ENCODE measurements at regions not wholly inside any gene's neighbourhood (a gene's known extent, or its start where the extent isn't known, plus 50 kb on each side); places are given as distances from the start of the nearest gene placed in this dataset.

DNA sequence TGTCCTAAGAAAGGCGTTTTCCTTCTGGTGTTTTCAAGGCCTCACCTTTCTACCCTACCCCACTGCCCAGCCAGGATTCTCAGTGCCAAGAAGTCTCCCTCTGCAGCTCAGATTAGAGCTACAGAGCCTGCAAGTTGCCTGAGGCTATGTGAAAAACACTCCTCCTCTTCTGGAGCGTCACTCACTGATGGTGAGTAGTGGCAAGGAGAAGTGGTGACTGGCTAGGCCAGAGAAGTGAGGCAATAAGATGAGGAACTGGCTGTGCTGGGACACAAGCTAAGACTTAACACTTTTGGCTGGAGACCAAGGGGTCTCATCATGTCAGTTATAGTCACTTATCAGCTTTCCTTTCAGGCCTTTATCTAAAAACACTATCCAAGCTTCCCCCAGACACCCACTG is 86.7 kb upstream of the PRKAR2B start:
- no peak for DNase-seq (ENCODE audit: low read depth)

DNA sequence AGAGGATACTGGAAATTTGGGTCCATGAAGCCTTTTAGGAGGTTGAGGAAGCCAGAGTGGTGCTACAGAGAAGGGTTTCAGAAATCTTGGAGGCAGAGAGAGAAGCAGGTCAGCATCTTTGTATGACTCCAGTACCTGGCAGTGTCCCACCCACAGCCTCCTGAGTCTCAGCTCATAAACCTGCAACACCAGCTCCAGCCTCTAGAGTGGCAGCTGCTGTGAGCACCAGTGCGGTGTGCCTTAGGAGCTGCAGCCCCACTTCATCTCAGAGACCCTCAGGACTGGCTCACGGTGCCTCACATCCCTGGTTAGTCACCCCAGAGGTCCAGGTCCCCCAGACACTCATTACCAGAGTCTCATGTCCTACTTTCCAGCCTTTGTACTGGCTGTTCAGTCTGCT is 84.8 kb upstream of the PRKAR2B start:
- peak; percentile 6 for DNase-seq (ENCODE audit: low read depth)

DNA sequence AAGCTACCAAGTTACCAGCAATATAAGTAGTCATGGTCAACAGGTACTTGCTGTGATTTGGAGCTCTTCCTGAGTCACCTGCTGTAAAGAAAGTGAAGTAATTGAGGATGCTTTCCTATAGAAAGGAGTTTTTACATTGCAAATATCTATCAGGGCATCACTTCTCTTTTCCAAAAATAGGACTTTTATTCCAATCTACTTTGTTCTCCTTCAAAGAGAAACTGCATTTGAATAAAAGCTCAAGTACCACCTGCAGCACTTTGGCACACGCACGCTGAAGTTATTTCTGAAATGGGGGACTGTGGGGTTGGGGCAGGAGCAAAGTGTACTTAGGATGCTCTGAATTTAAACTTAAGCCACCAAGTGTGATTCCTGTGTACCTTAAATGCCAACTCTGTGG is 81.8 kb upstream of the PRKAR2B start:
- no peak for DNase-seq (ENCODE audit: low read depth)

DNA sequence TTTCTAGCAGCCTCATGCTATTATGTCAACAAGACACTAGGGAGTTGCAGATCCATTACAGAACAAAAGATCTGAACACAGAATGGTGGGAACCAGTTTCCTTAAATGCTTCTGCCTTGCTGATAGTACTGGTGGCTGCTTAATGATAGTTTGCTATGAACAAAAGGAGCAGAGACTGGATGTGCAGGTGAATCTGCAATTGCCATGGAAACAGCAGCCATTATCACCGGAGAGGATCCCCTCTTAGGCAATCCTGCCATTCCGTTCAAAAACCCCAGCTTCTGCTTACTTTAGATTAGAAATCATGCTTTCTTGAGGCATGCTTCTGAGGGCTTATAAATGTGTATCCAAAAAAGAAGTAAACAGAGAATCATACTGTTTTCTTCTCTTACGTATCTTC is 80.0 kb upstream of the PRKAR2B start:
- DNase-seq (ENCODE audit: low read depth) = no peak

DNA sequence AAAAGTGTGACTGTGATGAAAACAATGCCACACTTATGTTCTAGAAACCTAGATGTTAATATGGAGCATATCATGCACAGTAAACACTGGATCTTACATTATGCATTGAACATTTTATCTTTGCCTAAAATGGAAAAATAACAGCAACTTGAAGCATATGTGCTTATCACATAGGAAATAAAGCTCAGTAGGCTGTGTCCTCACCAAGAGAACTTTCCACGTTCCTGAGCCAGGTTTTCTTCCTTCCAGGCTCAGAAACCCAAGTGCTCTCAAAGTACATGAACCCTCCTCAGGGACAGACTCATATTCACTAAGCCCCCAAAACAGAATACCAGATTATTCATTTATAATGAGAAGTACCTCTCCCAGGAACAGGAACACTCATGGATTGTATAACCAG is 79.4 kb upstream of the PRKAR2B start:
- no peak for DNase-seq (ENCODE audit: low read depth)

DNA sequence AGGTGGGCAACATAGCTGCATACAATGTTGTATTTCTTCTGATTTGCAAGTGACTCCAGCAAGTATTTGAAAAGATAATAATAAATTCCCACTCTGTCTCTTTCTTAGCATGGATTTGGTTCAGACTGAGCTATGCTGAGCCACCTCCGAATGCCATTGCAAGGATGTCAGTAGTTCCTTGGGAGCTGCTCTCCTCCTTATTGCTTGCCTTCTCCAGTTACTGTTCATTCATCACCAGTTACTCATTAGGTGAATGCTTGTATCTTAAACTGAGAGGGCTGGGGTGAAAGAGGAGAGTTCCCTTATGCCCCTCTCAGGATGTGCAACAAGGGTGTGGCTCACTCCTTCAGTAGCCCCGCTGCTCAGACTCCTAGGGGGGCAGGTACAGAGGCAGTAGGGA is 78.4 kb upstream of the PRKAR2B start:
- no peak for DNase-seq (ENCODE audit: low read depth)

DNA sequence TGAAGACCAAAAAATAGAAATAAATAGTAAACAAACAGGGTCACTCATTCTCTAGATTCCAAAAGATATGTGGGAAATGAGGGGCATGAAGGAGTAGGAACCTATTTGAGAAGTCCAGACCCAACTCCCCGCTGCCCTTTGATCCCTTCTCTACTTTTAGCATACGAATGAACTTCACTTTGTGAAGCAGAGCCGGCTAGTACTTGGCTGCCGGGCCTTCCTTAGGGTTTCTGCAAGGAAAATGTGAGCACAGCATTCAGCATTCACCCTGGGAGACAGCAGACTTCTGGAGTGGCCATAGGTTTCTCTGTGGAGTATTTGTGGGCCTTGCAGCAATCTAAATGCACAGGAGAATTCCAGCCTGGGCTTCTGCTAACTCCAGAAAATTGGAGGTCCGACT is 76.3 kb upstream of the PRKAR2B start:
- no peak for DNase-seq (ENCODE audit: low read depth)

DNA sequence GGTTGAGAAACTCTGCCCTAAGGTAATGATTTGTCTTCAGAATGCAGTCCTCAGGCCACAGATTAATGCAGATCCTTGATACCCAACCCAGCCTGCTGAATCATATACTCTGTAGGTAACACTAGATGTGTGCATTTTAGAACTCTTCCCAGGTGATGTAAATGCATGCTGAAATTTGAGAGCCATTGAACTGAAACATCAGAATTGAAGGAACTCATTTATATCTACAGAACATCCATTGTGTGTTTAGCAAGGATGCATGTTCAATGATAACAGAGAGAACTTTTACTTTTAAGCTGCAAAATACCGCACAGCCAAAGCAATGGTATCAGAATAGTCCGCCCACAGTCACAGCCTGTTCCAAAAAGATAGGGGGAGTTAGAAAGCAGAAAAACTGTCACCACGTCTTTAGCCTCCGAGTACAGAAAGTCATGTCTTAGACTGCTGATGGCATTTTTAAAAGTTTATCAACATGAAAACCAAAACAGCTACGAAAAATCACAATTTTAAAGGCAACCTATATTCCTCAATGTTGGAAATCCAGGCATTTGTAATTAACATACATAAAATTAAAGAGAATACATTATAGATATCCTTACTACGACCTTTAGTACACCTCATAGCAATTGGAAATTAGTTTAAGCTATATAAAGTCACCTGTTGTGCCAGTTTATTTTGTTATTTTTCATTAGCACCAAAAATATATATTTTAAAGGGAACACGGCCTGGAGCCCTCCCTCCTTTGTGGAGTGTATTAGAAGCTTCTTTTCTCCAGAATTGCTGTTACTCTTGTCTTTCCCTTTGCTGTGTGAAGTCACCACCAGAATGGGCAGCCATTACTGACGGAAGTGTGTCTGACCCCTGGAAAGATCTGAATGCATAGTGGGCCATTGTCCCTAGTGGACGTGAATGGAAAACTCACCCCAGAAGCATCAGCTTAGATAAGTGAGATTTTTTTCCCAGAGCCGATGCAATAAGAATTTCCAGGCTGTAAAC is 65.8 kb upstream of the PRKAR2B start:
- no peak for DNase-seq (ENCODE audit: low read depth)

DNA sequence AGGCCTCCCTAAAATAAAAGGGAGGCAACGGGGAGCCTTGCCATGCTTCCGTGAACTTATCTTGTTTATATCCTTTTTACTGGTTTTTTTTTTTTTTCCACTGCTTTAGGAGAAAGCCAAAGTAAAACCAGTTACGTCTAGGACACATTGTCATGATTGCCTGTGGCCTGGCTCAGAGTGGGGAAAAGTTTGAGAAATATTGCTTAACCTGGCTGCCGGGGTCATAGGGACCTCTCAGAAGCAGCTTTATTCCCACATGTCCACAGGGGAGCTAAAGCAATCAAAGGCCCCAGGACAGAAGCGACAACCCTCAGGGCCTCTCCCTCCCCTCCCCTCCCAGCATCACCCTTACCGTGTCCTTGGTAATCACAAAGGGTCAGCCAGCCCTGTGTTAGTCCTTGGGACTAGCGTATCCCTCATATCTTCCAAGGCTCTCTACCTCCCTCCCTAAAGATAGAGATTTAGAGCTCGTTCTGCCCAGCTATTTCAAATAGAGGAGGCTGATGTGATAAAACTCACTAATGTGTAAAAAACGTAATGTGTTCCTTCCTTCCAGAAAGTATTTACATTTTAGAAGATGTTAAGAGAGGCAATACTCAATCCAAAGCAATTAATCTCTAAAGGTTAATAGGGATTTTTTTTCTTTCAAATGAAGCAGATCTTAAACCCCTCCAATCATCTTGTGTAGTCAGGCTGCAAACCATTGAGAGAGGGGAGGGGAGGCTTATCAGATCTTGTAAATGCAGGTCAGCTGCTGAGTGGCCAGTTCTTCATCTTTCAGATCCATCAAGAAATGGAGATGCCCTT is 64.8 kb upstream of the PRKAR2B start:
- no peak for DNase-seq (ENCODE audit: low read depth)

DNA sequence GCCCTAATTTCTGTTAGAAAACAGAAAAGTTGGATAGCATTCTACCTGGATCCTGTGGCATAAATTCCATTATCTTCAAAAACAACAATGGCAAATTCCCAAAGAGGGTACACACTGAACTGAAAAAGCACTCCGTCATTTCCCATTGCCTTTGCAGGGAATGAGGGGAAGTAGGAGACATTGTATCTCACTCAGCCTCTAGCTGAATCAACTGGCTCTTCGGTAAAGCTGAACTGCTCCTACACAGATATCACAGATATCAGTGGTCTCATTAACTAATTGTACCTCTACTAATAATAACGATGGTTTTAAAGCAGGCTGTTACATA is 64.2 kb upstream of the PRKAR2B start:
- no peak for DNase-seq (ENCODE audit: low read depth)

DNA sequence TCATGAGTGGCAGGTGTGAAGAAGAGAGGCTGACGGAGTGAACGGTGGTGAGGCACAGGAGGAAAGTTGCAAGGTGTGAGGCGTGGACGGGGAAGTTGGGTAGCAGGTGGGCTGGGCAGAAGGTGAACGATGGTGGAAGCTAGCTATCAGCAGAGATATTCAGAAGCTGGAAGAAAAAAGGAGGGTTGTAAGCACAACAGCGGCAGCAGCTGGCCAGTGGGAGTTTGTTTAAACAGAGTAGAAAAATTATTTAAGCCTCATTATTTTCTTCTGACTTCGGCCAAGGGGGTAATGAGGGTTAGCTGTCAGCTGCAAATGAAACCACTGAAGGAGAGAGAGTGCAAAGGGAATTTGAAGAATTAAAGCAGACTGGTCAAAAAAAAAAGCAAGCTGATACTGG is 62.1 kb upstream of the PRKAR2B start:
- DNase-seq (ENCODE audit: low read depth) = no peak

DNA sequence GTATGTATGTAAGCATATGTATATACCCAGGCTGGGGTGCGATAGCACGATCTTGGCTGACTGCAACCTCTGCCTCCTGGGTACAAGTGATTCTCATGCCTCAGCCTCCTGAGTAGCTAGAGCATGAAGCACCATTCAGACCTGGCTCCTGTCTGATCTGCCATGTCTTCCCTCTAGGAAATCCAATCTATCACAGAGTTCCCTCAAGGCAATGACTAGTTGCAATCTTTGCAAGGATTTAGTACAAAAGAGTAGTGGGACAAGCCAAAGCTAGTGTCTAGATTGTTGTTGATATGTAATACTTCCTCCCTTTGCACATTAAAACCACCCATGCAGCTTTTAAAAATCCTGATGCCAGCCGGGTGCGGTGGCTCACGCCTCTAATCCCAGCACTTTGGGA is 60.5 kb upstream of the PRKAR2B start:
- DNase-seq (ENCODE audit: low read depth) = no peak

DNA sequence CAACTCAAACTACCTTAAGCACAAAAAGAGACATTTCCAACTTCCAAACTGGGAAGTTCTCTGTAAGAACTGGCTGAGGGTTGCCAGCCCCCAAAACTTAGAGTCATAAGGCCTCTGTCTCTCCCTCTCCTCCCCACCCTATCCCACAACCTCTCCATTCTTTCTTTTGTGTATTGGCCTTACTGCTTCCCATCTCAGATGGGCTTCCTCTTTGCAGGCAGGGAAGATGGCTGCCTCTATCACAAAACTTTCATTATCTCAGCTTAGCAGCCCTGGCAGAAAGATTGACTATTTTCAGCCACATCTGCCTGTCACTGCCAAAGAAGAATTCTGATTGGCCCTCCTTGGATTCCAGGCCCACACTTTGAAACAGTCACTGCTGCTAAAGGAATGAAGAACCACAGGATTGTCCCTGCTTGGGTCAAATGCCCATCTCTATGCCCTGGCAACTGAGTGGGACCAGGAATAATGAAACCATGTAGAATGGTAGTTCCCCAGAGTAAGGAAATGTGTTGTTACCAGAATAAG is 58.0 kb upstream of the PRKAR2B start:
- DNase-seq (ENCODE audit: low read depth) = no peak

DNA sequence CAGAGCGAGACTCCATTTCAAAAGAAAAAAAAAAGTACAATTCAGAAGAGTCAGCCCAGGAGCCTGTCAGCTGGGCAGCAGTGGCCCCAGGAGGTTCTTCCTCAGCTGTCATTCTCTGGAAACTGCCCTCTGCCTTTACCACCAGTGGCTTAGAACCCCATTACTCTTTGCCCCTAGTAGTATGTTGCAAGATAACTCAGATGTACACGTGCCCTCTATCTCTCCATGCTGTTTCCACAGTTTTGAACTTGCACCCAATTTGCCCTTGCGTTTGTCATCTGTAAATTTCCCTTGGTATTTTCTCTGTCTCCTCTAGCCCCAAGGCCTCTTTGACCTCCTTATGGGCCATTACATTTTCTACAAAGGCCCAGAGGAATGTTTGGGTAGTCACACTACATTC is 56.7 kb upstream of the PRKAR2B start:
- DNase-seq (ENCODE audit: low read depth) = no peak

DNA sequence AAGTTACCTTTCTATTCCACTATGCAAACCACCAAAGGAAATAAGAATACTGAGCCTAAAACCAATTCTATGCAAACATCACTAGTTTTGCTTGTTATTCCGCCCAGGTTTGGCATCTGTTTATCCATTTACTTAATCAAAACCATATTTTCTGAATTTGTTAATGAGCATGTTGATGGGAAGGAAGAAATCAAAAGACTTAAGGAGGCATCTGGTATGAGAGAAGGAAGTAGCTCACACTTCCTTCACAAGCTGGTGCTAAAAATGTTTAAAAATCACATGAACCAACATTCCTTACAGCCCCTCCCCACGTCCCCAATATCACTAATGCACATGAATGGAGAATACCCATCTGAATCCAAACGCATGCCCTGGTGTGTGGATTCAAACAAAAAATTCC is 52.0 kb upstream of the PRKAR2B start:
- no peak for DNase-seq (ENCODE audit: low read depth)

Measured in stimulated activated CD8-positive, alpha-beta memory T cell treated with anti-CD3 and anti-CD28 coated beads, Interleukin-4, amount 100 ng/mL, for 24 hours (primary cell).